GM21576 (cell line): ENCODE measurements at regions not wholly inside any gene's neighbourhood (a gene's known extent, or its start where the extent isn't known, plus 50 kb on each side); places are given as distances from the start of the nearest gene placed in this dataset.
A peak's percentile ranks its signal among the peaks of the same experiment; 100 is the strongest.
"Not testable (repeated sequence)": the region's sequence is repeated elsewhere in the genome, so short reads cannot be mapped to it uniquely, and the experiment has no call there.

ENCODE experiments used
- ATAC-seq: cut with Tn5 transposase; IDR thresholded peaks from one replicate; pipeline ENCODE4 v1.9.1; 2021; ENCODE audit warnings: mild to moderate bottlenecking, moderate library complexity; ENCODE audit not compliant: unreplicated experiment

DNA sequence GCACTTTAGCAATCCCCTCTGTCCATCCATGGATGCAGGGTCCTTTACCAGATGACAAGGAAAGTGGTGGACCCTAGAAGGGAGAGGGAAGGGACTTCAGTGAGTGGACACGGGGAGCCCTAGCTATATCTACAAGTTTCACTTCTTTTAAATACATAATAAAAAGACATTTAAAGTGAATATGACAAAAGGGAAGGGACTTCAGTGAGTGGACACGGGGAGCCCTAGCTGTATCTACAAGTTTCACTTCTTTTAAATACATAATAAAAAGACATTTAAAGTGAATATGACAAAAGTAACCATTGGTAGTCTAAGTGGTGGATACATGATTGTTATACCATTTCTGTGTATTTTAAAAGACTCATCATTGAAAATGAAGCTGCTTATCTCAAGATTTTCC lies 81.9 kb upstream of the HES1 start:
- ATAC-seq, result no peak

DNA sequence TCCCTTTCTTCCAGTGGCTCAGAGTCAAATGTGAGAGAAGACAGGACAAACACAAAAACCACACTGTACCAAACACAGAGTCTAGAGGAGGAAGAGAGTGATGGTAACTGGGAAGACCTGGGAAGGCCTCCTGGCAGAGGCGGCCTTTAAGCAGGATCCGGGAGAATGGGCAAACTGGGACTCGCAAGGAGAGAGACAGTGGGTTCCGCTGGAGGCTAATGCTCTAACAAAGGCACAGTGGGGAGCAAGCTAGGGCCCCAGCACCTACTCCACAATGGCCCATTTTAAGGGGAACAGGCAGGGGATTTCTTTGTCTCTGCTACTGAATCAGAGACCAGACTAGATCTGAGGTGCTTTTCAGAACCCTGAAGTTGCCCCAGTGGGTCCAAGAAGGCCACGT lies 81.4 kb upstream of the HES1 start:
- ATAC-seq, result no peak

DNA sequence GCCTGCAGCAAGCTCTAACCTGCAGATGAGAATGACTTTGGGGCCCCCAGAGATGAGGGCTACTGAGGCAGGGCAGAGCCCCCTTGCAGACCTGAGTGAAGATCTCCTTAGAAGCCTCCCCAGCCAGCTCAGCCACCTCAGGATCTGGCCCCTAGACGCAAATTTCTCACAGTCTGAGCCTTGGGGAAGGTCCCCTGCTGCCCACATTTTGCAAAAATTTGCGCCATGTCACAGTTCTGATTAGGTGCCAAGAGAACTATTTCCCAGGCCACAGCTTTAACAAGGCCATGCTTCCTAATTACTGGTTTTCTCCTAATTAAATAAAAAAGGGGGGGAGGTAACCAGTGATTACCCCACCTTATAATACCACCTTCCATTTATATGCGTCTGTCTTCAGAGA lies 81.0 kb upstream of the HES1 start:
- no peak for ATAC-seq

DNA sequence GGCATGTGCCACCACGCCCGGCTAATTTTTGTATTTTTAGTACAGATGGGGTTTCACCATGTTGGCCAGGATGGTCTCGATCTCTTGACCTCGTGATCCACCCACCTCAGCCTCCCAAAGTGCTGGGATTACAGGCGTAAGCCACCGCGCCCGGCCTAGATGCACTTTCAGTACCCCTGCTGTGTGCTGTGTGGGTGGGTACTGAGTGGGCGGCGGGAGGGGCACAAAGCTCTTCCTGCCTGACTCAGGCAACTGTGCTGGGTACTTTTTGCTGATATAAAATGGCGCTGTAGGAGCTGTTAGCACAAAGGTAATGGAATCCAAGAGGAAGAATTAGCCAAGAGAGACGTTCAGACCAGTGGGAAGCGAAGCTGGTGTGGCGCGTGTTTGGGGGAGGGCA lies 79.6 kb upstream of the HES1 start:
- ATAC-seq, result not testable (repeated sequence)

DNA sequence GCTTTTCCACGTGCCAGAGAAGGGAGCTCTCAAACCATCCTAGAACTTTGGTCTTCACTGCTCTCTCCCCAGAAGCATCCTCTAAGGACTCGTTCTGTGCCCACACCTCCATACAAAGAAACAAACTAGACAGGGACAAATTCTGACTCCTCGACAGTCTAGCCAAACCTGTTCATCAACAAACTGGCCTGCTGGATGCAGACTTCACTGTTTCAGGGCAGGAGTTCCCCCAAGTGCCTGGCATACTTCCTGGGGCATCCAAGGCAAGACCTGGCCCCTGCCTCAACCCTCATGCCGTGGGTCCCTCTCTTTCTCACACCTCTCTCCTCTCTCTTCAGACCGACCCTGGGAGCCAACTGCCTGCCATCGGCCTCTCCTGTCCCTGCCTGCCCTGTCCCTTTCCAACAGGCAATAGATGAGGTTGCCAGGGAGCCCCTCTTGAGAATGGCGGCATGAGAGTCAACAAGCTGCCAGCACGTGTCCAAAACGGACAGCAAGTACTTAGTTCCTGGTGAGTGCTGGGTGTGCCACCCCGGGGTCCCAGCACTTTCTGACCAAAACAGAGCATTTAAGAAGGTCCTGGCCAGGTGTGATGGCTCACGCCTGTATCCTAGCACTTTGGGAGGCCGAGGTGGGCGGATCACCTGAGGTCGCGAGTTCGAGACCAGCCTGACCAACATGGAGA lies 79.1 kb upstream of the HES1 start:
- ATAC-seq, result no peak

DNA sequence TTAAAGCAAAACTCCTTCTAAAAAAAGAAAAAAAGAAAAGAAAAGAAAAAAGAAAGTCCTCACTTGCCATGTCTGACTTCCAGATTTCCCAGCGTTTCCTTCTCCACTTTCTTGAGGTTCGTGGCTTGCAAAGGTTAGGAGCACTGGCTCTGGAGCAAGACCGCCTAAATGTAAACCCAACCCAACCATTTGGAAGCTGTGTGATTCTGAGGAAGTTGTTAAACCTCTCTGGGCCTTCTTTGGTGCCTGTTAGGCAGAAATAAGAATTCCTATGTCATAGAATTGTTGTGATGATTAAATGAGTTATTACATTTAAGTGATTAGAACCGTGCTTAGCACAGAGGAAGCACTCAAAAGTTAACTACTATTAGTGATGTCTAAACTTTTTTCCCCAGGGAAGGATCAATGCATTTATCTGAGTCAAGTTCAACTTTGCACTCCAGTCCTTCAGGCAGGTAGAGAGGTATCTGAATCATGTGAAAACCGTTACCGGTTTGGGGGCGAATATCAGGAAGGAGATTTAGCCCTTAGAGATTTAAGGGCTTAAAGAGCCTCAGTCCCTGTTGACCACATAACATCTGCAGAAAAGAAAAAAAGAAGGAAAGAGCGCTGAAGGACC lies 78.3 kb upstream of the HES1 start:
- ATAC-seq, result peak; percentile 16

DNA sequence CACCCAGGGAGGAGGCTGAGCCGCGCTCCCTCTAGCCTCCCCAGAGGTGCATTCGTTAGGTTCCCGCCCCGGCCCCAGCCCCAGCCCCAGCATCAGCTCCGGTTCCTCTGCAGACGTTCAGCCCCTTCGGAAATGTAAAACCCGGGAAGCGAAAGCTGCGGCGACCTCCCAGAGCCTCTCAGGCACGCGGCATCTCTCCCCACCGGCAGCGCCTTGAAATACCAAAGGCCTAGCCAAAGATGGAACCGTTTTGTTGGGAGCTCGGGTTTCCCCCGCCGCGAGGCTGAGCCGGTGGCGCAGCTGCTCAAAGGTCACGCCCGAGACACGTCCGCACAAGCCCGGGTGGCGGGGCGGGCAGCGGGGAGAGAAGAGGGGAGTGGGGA lies 77.8 kb upstream of the HES1 start:
- ATAC-seq, result peak; percentile 62

DNA sequence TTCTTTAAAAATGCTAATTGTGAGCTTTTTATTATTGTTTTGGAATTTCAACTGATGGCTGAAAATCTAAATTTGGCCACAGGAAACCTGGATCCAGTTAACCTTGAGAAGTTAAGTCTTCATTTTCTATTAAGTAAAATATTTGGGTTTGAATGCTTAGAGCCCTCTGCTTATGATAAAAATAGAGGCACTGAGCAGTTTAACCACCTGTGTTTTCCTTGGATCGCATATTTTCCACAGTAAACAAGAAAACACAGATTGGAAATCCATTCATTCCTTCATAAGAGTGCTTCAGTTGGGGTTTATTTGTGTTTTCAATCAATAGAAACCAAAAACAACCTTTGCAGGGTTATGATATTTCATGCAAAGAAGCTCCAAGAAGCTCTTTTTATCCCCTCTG lies 77.2 kb upstream of the HES1 start:
- no peak for ATAC-seq

DNA sequence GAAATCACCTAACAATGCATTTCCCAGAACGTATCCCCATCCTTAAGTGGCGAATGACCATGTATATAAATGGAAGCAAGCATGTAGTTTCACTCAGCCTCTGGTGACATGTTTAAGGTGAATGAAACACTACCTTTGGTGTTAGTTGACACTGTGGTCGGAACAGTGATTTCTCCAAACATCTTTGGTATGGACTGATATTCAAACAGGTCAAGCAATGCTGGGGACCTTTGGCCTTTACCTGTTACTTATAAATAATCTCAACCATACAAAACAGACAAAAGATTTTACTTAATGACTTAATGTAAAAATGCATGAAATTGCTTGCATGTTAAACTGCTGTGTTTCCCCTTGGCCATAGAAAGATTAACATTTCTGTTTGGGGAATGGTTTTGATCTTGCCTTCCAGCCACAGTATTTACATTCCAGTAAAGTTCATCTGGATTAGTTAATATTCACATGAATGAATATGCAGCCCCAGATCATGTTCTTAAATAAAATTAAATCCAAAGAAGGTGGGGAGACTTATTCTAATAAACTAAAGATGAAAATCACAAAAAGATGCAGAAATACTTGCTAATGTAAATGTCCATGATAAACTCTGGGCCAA lies 74.4 kb upstream of the HES1 start:
- no peak for ATAC-seq

DNA sequence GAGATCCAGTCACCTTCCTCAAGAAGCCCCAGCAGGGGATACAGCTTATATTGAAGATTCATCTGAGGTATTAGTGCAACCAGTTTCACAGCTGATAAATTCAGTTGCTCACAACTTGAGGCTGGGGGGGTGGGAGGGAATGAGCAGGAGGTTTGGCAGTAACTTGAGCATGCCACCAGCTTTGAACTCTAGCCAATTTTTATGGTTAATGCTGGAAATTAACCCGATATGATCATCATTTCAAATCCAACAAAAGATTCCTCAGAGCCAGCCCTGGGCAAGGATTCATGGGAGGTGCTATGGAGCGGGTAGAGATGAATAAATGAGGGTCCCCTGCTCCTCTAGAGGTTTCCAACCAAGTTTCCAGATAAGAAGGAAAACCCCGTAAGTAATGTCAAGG lies 73.1 kb upstream of the HES1 start:
- no peak for ATAC-seq

DNA sequence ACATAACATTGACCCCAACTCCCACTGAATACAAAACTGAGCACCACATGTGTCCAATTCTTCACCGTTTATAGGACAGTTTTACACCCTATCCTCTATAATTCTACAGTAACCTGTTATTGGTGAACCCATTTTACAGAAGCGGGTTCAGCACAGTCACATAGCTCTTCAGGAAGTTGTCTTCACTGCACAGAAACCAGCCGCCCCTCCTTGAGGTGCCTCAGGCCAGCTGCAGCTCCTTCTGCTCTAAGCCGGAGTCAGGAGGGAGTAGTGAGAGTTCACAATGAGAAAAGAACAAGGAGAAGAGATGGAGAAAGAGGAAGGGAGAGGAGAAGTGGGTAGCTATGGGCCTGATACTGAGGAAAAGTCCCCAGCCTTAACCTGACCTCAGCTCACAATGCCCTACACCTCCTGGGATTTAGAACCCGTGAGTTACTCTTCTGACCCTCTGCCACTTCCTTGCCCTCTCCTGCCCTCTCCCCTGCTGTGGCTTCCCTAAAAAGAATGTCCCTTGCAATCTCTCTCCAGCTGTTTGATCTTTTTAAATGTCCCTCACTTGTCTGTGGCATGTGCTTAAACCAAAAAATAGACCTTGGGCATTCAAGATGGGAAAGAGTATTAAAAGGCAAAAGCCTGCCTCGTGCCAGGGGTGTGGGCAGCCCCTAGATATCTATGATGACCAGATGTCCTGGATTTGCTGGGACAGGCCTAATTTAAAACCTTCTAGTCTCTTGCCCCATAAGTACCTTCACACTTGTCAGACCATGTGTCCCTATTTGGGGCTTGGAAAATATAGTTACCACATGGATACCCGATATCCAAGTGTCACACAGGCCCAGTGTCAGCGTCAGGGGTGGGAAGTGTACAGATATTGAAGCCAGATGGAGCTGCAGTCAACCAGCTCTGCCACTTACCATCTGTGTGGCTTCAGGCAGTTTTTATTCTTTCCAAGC lies 71.3 kb upstream of the HES1 start:
- ATAC-seq, result no peak

DNA sequence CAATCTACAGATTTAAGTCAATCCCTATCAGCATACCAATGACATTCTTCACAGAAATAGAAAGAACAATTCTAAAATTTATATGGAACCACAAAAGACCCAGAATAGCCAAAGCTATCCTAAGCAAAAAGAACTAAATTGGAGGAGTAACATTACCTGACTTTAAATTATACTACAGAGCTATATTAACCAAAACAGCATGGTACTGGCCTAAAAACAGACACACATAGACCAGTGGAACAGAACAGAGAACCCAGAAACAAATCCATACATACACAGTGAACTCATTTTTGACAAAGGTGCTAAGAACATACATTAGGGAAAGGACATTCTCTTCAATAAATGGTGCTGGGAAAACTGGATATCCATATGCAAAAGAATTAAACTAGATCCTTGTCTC lies 68.6 kb upstream of the HES1 start:
- not testable (repeated sequence) for ATAC-seq

DNA sequence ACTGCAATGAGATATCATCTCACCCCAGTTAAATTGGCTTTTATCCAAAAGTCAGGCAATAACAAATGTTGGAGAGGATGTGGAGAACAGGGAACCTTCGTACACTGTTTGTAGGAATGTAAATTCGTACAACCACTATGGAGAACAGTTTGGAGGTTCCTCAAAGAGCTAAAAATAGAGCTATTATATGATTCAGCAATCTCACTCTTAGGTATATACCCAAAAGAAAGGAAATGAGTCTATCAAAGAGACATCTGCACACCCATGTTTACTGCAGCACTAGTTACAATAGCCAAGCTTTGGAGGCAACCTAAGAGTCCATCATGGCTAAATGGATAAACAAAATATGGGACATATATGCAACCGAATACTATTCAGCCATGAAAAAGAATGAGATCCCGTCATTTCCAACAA lies 68.0 kb upstream of the HES1 start:
- ATAC-seq, result no peak

DNA sequence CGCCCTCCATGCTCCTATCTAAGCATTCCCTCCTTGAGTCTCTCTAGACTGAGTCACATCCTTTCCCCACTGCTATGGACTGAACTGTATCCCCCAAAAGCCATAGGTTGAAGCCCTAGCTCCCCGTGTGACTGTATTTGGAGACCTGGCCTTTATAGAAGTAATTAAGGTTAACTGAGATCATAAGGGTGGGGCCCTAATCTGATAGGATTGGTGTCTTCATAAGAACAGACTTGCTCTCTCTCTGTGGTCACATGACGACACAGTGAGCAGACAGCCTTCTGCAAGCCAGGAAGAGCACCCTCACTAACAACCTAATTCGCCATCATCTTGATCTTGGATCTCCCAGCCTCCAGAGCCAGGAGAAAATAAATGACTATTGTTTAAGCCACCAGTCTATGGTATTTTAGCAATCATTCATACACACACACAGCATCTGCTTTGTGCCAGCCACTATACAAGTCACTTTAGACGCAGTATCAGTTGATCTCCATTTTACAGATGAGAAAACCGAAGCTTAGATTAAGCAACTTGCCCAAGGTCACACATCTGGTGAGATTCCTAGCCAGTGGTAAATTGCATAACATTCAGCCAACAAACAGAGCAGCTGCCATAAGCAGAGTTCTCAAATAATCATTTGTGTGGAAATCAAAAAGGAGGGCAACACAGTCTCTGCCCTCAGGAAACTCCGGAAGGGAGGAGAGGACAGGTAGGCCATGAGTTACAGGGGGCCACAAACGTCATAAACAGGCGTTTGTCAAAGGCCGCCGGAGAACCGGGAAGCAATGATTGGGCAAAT lies 66.3 kb upstream of the HES1 start:
- no peak for ATAC-seq

DNA sequence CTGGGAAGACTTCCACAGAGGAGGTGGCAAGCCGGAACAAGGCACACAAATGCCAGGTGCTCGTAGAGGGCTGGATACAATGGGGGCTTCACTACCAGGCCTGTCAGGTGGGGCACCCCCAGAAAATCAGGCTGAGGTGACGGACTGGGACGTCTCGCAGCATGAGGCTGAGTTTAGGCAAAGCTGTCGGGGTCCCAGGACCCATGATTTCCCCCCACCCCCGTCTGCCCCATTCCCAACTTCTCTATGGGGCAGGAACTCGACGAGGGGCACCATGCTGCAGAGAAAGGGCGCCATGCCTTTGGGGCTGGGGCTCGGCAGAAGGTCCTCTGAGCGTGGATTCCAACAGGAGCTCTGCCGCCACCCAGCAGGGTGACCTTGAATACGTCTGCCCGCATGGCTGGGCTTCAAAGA lies 65.7 kb upstream of the HES1 start:
- ATAC-seq, result no peak

DNA sequence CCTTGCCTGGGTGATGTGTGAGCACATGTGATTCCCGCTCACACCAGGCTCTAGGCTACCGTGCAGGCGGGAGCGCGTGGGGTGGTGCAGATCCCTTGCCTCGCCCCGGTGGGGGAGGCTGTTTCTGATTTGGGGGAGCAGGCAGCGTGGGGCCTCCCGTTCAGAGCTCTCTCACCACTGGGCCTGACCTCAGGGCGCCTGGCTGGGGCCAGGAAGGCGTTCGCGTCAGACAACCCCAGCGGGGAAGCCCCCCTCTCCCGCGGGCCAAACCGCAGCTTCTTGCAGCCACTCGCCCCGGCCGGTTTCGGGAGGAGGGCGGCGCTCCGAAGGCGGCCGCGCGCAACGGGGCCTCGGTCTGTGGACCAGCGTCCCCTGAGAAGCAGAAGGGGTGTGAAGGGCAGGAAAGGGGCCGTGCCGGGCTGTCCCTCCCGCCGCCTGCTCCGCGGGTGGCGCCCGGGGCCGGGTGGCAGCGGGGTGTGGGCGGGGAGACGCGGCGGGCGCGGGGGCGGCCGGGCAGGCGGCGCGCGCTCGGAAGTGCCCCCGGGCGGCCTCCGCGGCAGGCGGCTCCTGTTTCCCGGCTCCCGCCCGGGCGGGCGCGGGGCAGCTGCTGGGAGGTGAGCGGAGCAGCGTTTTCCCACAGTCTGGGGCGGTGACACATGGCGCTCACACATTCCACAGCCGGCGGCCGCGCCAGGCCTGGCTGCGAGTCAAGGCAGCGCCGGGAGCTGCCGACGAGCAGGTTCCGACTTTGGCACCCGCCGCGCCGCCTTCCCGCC lies 65.1 kb upstream of the HES1 start:
- ATAC-seq, result peak; percentile 95

DNA sequence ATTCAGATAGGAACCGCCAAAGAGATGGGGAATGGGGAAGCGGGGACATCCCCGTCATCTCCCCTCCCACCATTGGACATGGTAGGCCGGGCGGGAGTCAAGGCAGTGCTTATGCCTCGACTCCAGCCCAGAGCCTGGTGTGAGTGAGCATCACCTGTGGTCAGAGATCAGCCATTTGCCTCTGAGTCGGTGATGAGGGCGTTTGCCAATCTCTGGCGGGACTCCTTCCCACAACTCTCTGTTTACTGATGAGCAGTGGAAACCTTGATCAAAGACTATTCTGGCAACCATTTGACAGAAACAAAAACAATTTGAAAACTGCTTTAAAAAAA lies 63.9 kb upstream of the HES1 start:
- ATAC-seq, result no peak

DNA sequence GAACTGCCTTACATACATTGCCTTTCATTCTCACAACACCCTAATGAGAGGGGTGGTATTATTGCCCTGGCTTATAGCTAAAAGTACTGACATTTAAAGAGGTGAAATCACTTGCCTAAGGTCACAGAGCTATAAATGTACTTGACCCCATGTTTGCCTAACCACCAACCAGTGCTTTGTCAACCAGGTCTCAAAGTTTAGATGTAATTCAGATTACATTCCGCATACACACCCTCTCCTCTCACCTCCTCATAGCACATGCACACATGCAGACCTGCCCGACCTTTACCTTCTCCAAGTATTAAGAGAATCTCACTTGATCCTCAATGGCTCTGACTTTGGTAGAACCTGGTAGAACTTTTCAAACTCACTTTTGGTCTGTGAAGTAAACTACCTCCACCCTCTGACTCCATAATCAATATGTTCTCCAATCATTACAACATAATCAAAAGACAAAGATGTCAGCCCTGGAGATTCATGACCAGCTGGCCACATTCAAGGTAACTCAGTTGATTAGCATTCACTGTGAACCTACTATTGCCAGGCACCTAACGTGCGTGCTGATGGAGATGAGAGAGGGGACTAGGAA lies 63.2 kb upstream of the HES1 start:
- no peak for ATAC-seq

DNA sequence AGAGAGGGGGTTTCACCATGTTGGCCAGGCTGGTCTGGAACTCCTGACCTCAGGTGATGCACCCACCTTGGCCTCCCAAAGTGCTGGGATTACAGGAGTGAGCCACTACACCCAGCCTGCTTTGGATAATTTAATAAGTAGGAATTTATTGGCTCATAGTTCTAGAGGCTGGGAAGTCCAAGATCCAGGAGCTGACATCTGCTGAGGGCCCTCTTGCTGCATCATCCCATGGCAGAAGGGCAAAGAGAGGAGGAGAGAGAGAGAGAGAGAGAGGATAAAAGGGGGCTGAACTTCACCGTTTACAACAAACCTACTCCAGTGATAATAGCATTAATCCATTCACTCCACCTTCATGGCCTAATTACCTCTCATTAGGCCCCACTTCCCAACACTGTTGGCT lies 62.0 kb upstream of the HES1 start:
- no peak for ATAC-seq
